Upper lobe of left lung (tissue), 6 donors: ENCODE measurements at regions not wholly inside any gene's neighbourhood (a gene's known extent, or its start where the extent isn't known, plus 50 kb on each side); places are given as distances from the start of the nearest gene placed in this dataset.

ENCODE experiments used
- ATAC-seq, 2 donors: fragments of 200-7000 bp; cut with Tn5 transposase; one replicate each; pipeline ENCODE4 v1.9.1; 2022; ENCODE audit warnings: mild to moderate bottlenecking in 2 of 2, moderate library complexity in 2 of 2; ENCODE audit not compliant: low FRiP score in 2 of 2
- DNase-seq, 2 donors: peaks; one replicate each; pipeline ENCODE4 v3.0.0-alpha.2; 2019 to 2020
- H3K27ac ChIP-seq, 4 donors: fragments of 200-600 bp; sonication (generic); one replicate each; pipeline ENCODE4 v1.5.1; 2016 to 2019
- H3K27me3 ChIP-seq, 4 donors: fragments of 200-600 bp; sonication (generic); one replicate each; pipeline ENCODE4 v1.5.1; 2017 to 2019
- H3K36me3 ChIP-seq, 4 donors: fragments of 200-600 bp; sonication (generic); one replicate each; pipeline ENCODE4 v1.5.1; 2016 to 2019
- H3K4me1 ChIP-seq, 4 donors: fragments of 200-600 bp; sonication (generic); one replicate each; pipeline ENCODE4 v1.5.1; 2018 to 2019
- H3K4me3 ChIP-seq, 4 donors: fragments of 200-600 bp; sonication (generic); one replicate each; pipeline ENCODE4 v1.5.1; 2017 to 2019; ENCODE audit warnings: mild to moderate bottlenecking in 2 of 4, moderate library complexity in 1 of 4
- H3K9me3 ChIP-seq, 4 donors: fragments of 200-600 bp; sonication (generic); one replicate each; pipeline ENCODE4 v1.5.1; 2018 to 2019
- CTCF ChIP-seq, 6 experiments: fragments of 450-650 bp in 4 of 6; fragments of 200-600 bp in 2 of 6; sonication (generic) in 2 of 6; IDR thresholded peaks; one replicate each; pipeline ENCODE4 v1.5.1; 2016 to 2019; ENCODE audit warnings: antibody characterized with exemption in 6 of 6
- EP300 ChIP-seq, 4 donors: sonication (generic); formaldehyde crosslinking; IDR thresholded peaks; one replicate each; pipeline ENCODE4 v1.5.1; 2017; ENCODE audit warnings: antibody characterized with exemption in 4 of 4, control low read depth in 2 of 4
- POLR2A ChIP-seq, 4 donors: fragments of 450-650 bp; IDR thresholded peaks; one replicate each; pipeline ENCODE4 v1.5.1; 2016 to 2017; ENCODE audit warnings: antibody characterized with exemption in 4 of 4, mild to moderate bottlenecking in 2 of 4
- POLR2AphosphoS5 ChIP-seq, 2 donors: sonication (generic); formaldehyde crosslinking; IDR thresholded peaks; one replicate each; pipeline ENCODE4 v1.5.1; 2017; ENCODE audit warnings: antibody characterized with exemption in 2 of 2
- WGBS, 2 donors: methylation state at CpG; one replicate each; pipeline ENCODE4 v1.1.5; 2017 to 2018; 5-methylcytosine and 5-hydroxymethylcytosine counted together
- donor health status: DM: no; HTN: no; CAD: no; lungs with moderate emphysema.
- donor health status: DM: no; HTN: yes; CAD: no; lungs with severe emphysema.

DNA sequence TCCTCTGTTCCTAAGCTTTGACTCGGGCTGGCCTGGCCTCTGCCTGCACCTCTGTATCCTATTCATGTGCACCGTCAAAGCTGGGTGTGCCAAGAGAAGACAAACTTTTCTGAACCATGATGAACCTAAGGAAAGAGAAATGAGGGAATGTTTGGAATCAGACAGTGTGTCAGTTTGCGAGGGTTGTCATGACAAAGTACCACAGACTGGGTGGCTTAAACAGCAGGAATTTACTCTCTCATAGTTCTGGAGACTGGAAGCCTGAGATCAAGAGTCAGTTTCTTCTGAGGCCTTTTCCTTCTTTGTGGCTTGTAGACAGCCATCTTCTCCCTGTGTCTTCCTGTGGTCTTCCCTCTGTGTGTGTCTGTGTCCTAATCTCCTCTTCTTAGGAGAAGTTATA, 129.0 kb downstream of the KATNIP start:
- Histone ChIP-seq H3K27ac (no peak overlapping the region), H3K4me3 (no peak overlapping the region), H3K36me3 (peaks cover 11 to 61% (median 31%) of the 10 kb centered on the region in 4 donors), H3K4me1 (no peaks in the 10 kb centered on the region), H3K27me3 (no peaks in the 10 kb centered on the region), H3K9me3 (no peaks in the 10 kb centered on the region)
- 100% methylated on average over 3 of the region's 3 CpGs for WGBS, 2 donors
- ATAC-seq (no peak), DNase-seq (no peak)
- TF ChIP-seq EP300 (IDR thresholded peaks at IDR 0.05) (no peak), POLR2AphosphoS5 (IDR thresholded peaks at IDR 0.05) (no peak)

GRCh38 chr16:27679899-27680298, 130.0 kb downstream of the KATNIP start:
- TF ChIP-seq POLR2A (IDR thresholded peaks at IDR 0.05): no peak
- TF ChIP-seq EP300 (IDR thresholded peaks at IDR 0.05): no peak
- TF ChIP-seq CTCF (IDR thresholded peaks at IDR 0.05): no peak
- no peak for TF ChIP-seq POLR2AphosphoS5 (IDR thresholded peaks at IDR 0.05)
- Histone ChIP-seq H3K36me3 (peaks cover 11 to 61% (median 31%) of the 10 kb centered on the region in 4 donors), H3K27ac (no peak overlapping the region), H3K4me3 (no peak overlapping the region), H3K4me1 (no peaks in the 10 kb centered on the region), H3K9me3 (no peaks in the 10 kb centered on the region), H3K27me3 (no peaks in the 10 kb centered on the region)
- no peak for ATAC-seq
- no peak for DNase-seq
- WGBS, 2 donors: 88 to 90% methylated on average over 7 of the region's 7 CpGs

DNA sequence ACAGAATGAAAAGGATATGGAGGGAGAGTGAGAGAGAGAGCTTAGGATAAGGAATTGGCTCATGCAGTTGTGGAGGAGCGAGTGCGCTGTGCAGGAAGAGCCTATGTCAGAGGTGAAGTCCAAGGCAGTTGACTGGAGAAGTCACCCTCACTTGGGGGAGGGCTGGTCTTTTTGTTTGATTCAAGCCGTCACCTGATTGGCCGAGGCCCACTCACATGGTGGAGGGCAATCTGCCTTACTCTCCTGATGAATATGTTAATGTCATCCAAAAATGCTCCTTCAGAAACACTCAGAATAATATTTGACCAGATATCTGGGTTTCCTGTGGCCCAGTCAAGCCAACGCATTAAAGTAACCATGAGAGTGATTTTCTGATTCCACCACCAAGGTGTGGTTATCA, 131.7 kb downstream of the KATNIP start:
- 96 to 98% methylated on average over 5 of the region's 5 CpGs for WGBS, 2 donors
- no peak overlapping the region for H3K27ac ChIP-seq
- H3K4me3 ChIP-seq: no peak overlapping the region
- no peaks in the 10 kb centered on the region for H3K4me1 ChIP-seq
- no peak for DNase-seq
- no peak for TF ChIP-seq EP300 (IDR thresholded peaks at IDR 0.05)
- TF ChIP-seq CTCF (IDR thresholded peaks at IDR 0.05): no peak
- no peak for TF ChIP-seq POLR2AphosphoS5 (IDR thresholded peaks at IDR 0.05)
- no peak for TF ChIP-seq POLR2A (IDR thresholded peaks at IDR 0.05)
- no peaks in the 10 kb centered on the region for H3K27me3 ChIP-seq
- H3K36me3 ChIP-seq: peaks cover 11 to 61% (median 31%) of the 10 kb centered on the region in 4 donors
- no peak for ATAC-seq
- H3K9me3 ChIP-seq: no peaks in the 10 kb centered on the region

- Histone ChIP-seq H3K9me3 (no peaks in the 10 kb centered on the region), H3K27ac (no peak overlapping the region), H3K27me3 (no peaks in the 10 kb centered on the region), H3K4me3 (no peak overlapping the region), H3K36me3 (peaks cover 8 to 44% (median 21%) of the 10 kb centered on the region in 4 donors), H3K4me1 (no peaks in the 10 kb centered on the region)
- TF ChIP-seq EP300 (IDR thresholded peaks at IDR 0.05) (no peak), CTCF (IDR thresholded peaks at IDR 0.05) (no peak), POLR2A (IDR thresholded peaks at IDR 0.05) (no peak), POLR2AphosphoS5 (IDR thresholded peaks at IDR 0.05) (no peak)
- no peak for ATAC-seq
- WGBS, 2 donors: 93 to 94% methylated on average over 2 of the region's 2 CpGs
- no peak for DNase-seq
Observed at GRCh38 chr16:27684047-27684446, 134.1 kb downstream of the KATNIP start.

DNA sequence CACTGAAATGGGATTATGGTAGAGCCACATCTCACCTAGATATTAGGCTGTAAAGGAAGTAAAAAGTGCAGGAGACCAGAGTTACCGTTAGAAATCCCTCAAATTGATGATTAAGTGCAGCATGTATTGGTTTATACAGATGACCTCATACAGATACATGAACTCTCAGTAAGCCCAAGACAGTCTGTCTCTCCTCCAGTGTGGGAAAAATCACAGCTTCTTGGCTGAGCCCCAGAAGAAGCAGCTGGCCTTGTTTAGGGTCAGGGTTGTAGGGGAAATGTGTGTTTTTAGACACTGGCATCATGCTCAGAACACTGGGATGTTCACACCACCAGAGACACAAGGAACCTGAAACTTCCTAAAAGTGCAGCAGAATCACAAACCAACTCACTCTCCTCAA, 135.9 kb downstream of the KATNIP start:
- no peaks in the 10 kb centered on the region for H3K27me3 ChIP-seq
- DNase-seq (no peak), ATAC-seq (no peak)
- H3K27ac ChIP-seq: no peak overlapping the region
- H3K36me3 ChIP-seq: peaks cover 8 to 30% (median 14%) of the 10 kb centered on the region in 4 donors
- no peak overlapping the region for H3K4me3 ChIP-seq
- H3K4me1 ChIP-seq: no peaks in the 10 kb centered on the region
- H3K9me3 ChIP-seq: no peaks in the 10 kb centered on the region
- TF ChIP-seq POLR2AphosphoS5 (IDR thresholded peaks at IDR 0.05) (no peak), EP300 (IDR thresholded peaks at IDR 0.05) (no peak)
- 42 to 83% methylated on average over 1 of the region's 1 CpG for WGBS, 2 donors

GRCh38 chr16:27686926-27687325, 137.0 kb downstream of the KATNIP start:
- no peaks in the 10 kb centered on the region for H3K9me3 ChIP-seq
- no peak for TF ChIP-seq CTCF (IDR thresholded peaks at IDR 0.05)
- no peak for TF ChIP-seq POLR2AphosphoS5 (IDR thresholded peaks at IDR 0.05)
- no peak for TF ChIP-seq POLR2A (IDR thresholded peaks at IDR 0.05)
- TF ChIP-seq EP300 (IDR thresholded peaks at IDR 0.05): no peak
- no peak overlapping the region for H3K27ac ChIP-seq
- 80 to 83% methylated on average over 3 of the region's 3 CpGs for WGBS, 2 donors
- H3K27me3 ChIP-seq: no peaks in the 10 kb centered on the region
- H3K36me3 ChIP-seq: peaks cover under 1 to 19% (median 7%) of the 10 kb centered on the region in 4 donors
- DNase-seq: no peak
- no peak for ATAC-seq
- H3K4me1 ChIP-seq: no peaks in the 10 kb centered on the region
- H3K4me3 ChIP-seq: no peak overlapping the region
